IMR-90 (cell line): ENCODE measurements at regions not wholly inside any gene's neighbourhood (a gene's known extent, or its start where the extent isn't known, plus 50 kb on each side); places are given as distances from the start of the nearest gene placed in this dataset.

Source experiments
- ATAC-seq: fragments of 200-7000 bp; cut with Tn5 transposase; 2 replicates; pipeline ENCODE4 v1.9.1; 2020; ENCODE audit warnings: low read depth, mild to moderate bottlenecking, moderate library complexity
- BruUV-seq: library from RNA; stranded (reverse); fragments of 400-500 nt; replicated peaks from 2 replicates; lab custom pipeline; 2021; lab: Mats Ljungman, UMichigan
- CTCF ChIA-PET: fragments of 300-600 bp; formaldehyde crosslinking; extraction: SDS; loops from one replicate; lab custom pipeline; 2021; ENCODE audit warnings: antibody characterized with exemption; lab: Yijun Ruan, JAX
- POLR2A ChIA-PET: fragments of 300-600 bp; sonication (Branson Sonifier 250); formaldehyde crosslinking; loops from one replicate; lab custom pipeline; 2022; ENCODE audit warnings: antibody characterized with exemption; ENCODE audit not compliant: unreplicated experiment; lab: Charles Lee
- DNase-seq: peaks from one replicate; pipeline ENCODE4 v3.0.0; 2013
- H2AFZ ChIP-seq: replicated peaks from 2 replicates; pipeline ENCODE3; 2013; ENCODE audit warnings: low read length, mild to moderate bottlenecking; ENCODE audit not compliant: poor library complexity
- H2AK5ac ChIP-seq: 2 replicates; pipeline ENCODE4 v1.6.1; 2013; ENCODE audit warnings: low read depth, low read length, inconsistent platforms
- H2AK9ac ChIP-seq: replicated peaks from 2 replicates; pipeline ENCODE3; 2013; ENCODE audit warnings: mild to moderate bottlenecking, low read depth, low read length, moderate library complexity; ENCODE audit not compliant: poor library complexity
- H2BK120ac ChIP-seq: 2 replicates; pipeline ENCODE4 v1.6.1; 2013; ENCODE audit warnings: low read depth, low read length, inconsistent platforms
- H2BK15ac ChIP-seq: 3 replicates; pipeline ENCODE4 v1.6.1; 2013; ENCODE audit warnings: low read depth, low read length, inconsistent platforms
- H2BK20ac ChIP-seq: 2 replicates; pipeline ENCODE4 v1.6.1; 2013; ENCODE audit warnings: low read depth, mild to moderate bottlenecking, inconsistent platforms, low read length, moderate library complexity
- H2BK5ac ChIP-seq: 2 replicates; pipeline ENCODE4 v1.6.1; 2013; ENCODE audit warnings: mild to moderate bottlenecking, low read depth, low read length, inconsistent platforms; ENCODE audit not compliant: poor library complexity, severe bottlenecking
- H3K14ac ChIP-seq: replicated peaks from 2 replicates; pipeline ENCODE4 v1.6.1; 2013; ENCODE audit warnings: low read depth, low read length, inconsistent platforms
- H3K18ac ChIP-seq: 2 replicates; pipeline ENCODE4 v1.6.1; 2013; ENCODE audit warnings: low read depth, low read length, control low read depth
- H3K23ac ChIP-seq: 2 replicates; pipeline ENCODE4 v1.6.1; 2013; ENCODE audit warnings: low read depth, low read length, inconsistent platforms
- H3K27ac ChIP-seq: 2 replicates; pipeline ENCODE4 v1.5.1; 2013; ENCODE audit warnings: mild to moderate bottlenecking, control low read depth, low read length; ENCODE audit not compliant: insufficient read depth
- H3K27me3 ChIP-seq: 2 replicates; pipeline ENCODE4 v1.6.1; 2013; ENCODE audit warnings: low read length; ENCODE audit not compliant: control insufficient read depth, insufficient read depth
- H3K36me3 ChIP-seq: 2 replicates; pipeline ENCODE4 v1.6.1; 2013; ENCODE audit warnings: low read length, mixed read lengths; ENCODE audit not compliant: control insufficient read depth, insufficient read depth
- H3K4ac ChIP-seq: 2 replicates; pipeline ENCODE4 v1.6.1; 2013; ENCODE audit warnings: low read depth, low read length, inconsistent platforms
- H3K4me1 ChIP-seq: 2 replicates; pipeline ENCODE4 v1.6.1; 2013; ENCODE audit warnings: low read length, mixed read lengths; ENCODE audit not compliant: control insufficient read depth, insufficient read depth
- H3K4me2 ChIP-seq: 2 replicates; pipeline ENCODE4 v1.6.1; 2013; ENCODE audit warnings: low read depth, mild to moderate bottlenecking, control low read depth, low read length, moderate library complexity
- H3K4me3 ChIP-seq: 2 replicates; pipeline ENCODE4 v1.5.1; 2013; ENCODE audit warnings: low read depth, mild to moderate bottlenecking, control low read depth, low read length, moderate library complexity; ENCODE audit not compliant: insufficient read depth
- H3K56ac ChIP-seq: 2 replicates; pipeline ENCODE4 v1.6.1; 2013; ENCODE audit warnings: low read length, inconsistent platforms; ENCODE audit not compliant: insufficient read depth; ENCODE audit errors: extremely low read depth
- H3K79me1 ChIP-seq, 2 experiments: 2 replicates each; pipeline ENCODE4 v1.6.1; 2013; ENCODE audit warnings: low read length in 2 of 2, inconsistent platforms in 1 of 2, low read depth in 1 of 2
- H3K9ac ChIP-seq: 2 replicates; pipeline ENCODE4 v1.6.1; 2013; ENCODE audit warnings: low read depth, low read length, control low read depth
- H3K9me1 ChIP-seq: 2 replicates; pipeline ENCODE4 v1.6.1; 2013; ENCODE audit warnings: low read length, inconsistent platforms; ENCODE audit not compliant: insufficient read depth
- H3K9me3 ChIP-seq: 2 replicates; pipeline ENCODE4 v1.6.1; 2013; ENCODE audit warnings: low read length; ENCODE audit not compliant: control insufficient read depth, insufficient read depth
- H4K20me1 ChIP-seq: 2 replicates; pipeline ENCODE4 v1.6.1; 2013; ENCODE audit warnings: low read length, inconsistent platforms; ENCODE audit not compliant: insufficient read depth
- H4K5ac ChIP-seq: 2 replicates; pipeline ENCODE4 v1.6.1; 2013; ENCODE audit warnings: mild to moderate bottlenecking, low read depth, low read length, control low read depth
- H4K8ac ChIP-seq, 2 experiments: 2 replicates each; pipeline ENCODE4 v1.6.1; 2013; ENCODE audit warnings: low read depth in 2 of 2, low read length in 2 of 2, control low read depth in 1 of 2, inconsistent platforms in 1 of 2
- H4K91ac ChIP-seq: 2 replicates; pipeline ENCODE4 v1.6.1; 2013; ENCODE audit warnings: low read depth, low read length, inconsistent platforms; ENCODE audit not compliant: insufficient read depth
- BHLHE40 ChIP-seq: fragments of 150-350 bp; IDR thresholded peaks from 2 replicates; pipeline ENCODE4 v1.6.1; 2016; ENCODE audit warnings: mild to moderate bottlenecking, low read depth, low read length
- CEBPB ChIP-seq: IDR thresholded peaks from 2 replicates; pipeline ENCODE4 v1.6.1; 2012; ENCODE audit warnings: low read depth, low read length, improper control_type of control experiment
- CHD1 ChIP-seq: IDR thresholded peaks from 2 replicates; pipeline ENCODE4 v1.6.1; 2012; ENCODE audit warnings: low read depth, low read length, improper control_type of control experiment
- CTCF ChIP-seq: conservative IDR thresholded peaks from 2 replicates; pipeline ENCODE4 v1.5.1; 2012; ENCODE audit warnings: mild to moderate bottlenecking, low read depth, low read length, improper control_type of control experiment
- ELK1 ChIP-seq: fragments of 150-350 bp; IDR thresholded peaks from 2 replicates; pipeline ENCODE4 v1.6.1; 2016; ENCODE audit warnings: low read depth, mild to moderate bottlenecking, low read length, moderate library complexity, borderline replicate concordance
- FOS ChIP-seq: fragments of 150-350 bp; IDR thresholded peaks from 2 replicates; pipeline ENCODE4 v1.6.1; 2016; ENCODE audit warnings: low read depth, low read length
- MAZ ChIP-seq: IDR thresholded peaks from 2 replicates; pipeline ENCODE4 v1.6.1; 2012; ENCODE audit warnings: low read depth, mild to moderate bottlenecking, low read length, improper control_type of control experiment, moderate library complexity, borderline replicate concordance
- MXI1 ChIP-seq: IDR thresholded peaks from 2 replicates; pipeline ENCODE4 v1.6.1; 2012; ENCODE audit warnings: low read depth, mild to moderate bottlenecking, low read length, moderate library complexity, borderline replicate concordance
- POLR2A ChIP-seq: IDR thresholded peaks from 2 replicates; pipeline ENCODE4 v1.6.1; 2012; ENCODE audit warnings: mild to moderate bottlenecking, low read depth, low read length
- RAD21 ChIP-seq: IDR thresholded peaks from 2 replicates; pipeline ENCODE4 v1.6.1; 2012; ENCODE audit warnings: low read length, improper control_type of control experiment
- RCOR1 ChIP-seq: IDR thresholded peaks from 2 replicates; pipeline ENCODE4 v1.6.1; 2012; ENCODE audit warnings: mild to moderate bottlenecking, low read length, improper control_type of control experiment; ENCODE audit not compliant: insufficient replicate concordance
- RFX5 ChIP-seq: IDR thresholded peaks from 2 replicates; pipeline ENCODE4 v1.8.0; 2012; ENCODE audit warnings: low read depth, mild to moderate bottlenecking, low read length, moderate library complexity
- SMC3 ChIP-seq: fragments of 150-350 bp; IDR thresholded peaks from 2 replicates; pipeline ENCODE4 v1.6.1; 2016; ENCODE audit warnings: low read depth, mild to moderate bottlenecking, antibody characterized with exemption, low read length, moderate library complexity
- USF2 ChIP-seq: fragments of 150-350 bp; IDR thresholded peaks from 2 replicates; pipeline ENCODE4 v1.6.1; 2017; ENCODE audit warnings: mild to moderate bottlenecking, antibody characterized with exemption, low read length, low read depth
- WGBS, 2 experiments: methylation state at CpG; one replicate each; pipeline versions ENCODE4 v1.1.5 to v1.1.7; 2013; ENCODE audit warnings: missing lambda C conversion rate in 2 of 2; ENCODE audit not compliant: insufficient read length in 1 of 2; ENCODE audit errors: extremely low coverage in 2 of 2; 5-methylcytosine and 5-hydroxymethylcytosine counted together
- dilution Hi-C: fragments of 300-500 bp; cut with HindIII; formaldehyde crosslinking; loops from one replicate; pipeline ENCODE4 v1.14.3; 2018; ENCODE audit warnings: low sequenced_read_pairs; ENCODE audit not compliant: unreplicated experiment
- in situ Hi-C: fragments of 300-500 bp; cut with MboI; formaldehyde crosslinking; loops from 3 replicates; pipeline ENCODE4 v1.14.3; 2019; ENCODE audit warnings: low sequenced_read_pairs, inconsistent platforms, mixed read lengths
- intact Hi-C: fragments of 100-400 bp; cut with micrococcal nuclease; formaldehyde crosslinking; loops from 2 replicates; pipeline ENCODE4 v1.10.0; 2022

- H2BK120ac ChIP-seq = no peak overlapping the region
- no TSS peak for BruUV-seq
- intact Hi-C loops = no loop called here
- H3K14ac ChIP-seq = no peak overlapping the region
- no peak overlapping the region for H3K4ac ChIP-seq
- no peak for ATAC-seq
- H4K20me1 ChIP-seq = no peaks in the 10 kb centered on the region
- H2AFZ ChIP-seq = no peak overlapping the region
- no peak overlapping the region for H3K18ac ChIP-seq
- H3K4me1 ChIP-seq = no peaks in the 10 kb centered on the region
- no peak overlapping the region for H3K9ac ChIP-seq
- no peak overlapping the region for H2BK5ac ChIP-seq
- H3K36me3 ChIP-seq = no peaks in the 10 kb centered on the region
- no peak overlapping the region for H2BK20ac ChIP-seq
- H3K27me3 ChIP-seq = peaks cover 2% of the 10 kb centered on the region; the same call in 1 of the 2 replicates
- no peak overlapping the region for H4K91ac ChIP-seq
- H3K4me2 ChIP-seq = 0 out of 2 replicates have a peak overlapping the region, but pooled peaks have one; percentile 27
- ChIA-PET POLR2A (no interaction called here), CTCF (no interaction called here)
- H2AK9ac ChIP-seq = no peak overlapping the region
- no peak overlapping the region for H4K5ac ChIP-seq
- WGBS, 2 experiments = no CpG with 5 or more reads among the region's 1 CpG
- H3K56ac ChIP-seq = no peak overlapping the region
- H4K8ac ChIP-seq = no peak overlapping the region
- H2BK15ac ChIP-seq = no peak overlapping the region
- H3K9me1 ChIP-seq = no peaks in the 10 kb centered on the region
- H3K4me3 ChIP-seq = no peak overlapping the region
- in situ Hi-C loops = no loop called here
- DNase-seq = no peak
- no peaks in the 10 kb centered on the region for H3K9me3 ChIP-seq
- no peak overlapping the region for H3K23ac ChIP-seq
- dilution Hi-C loops = no loop called here
- TF ChIP-seq SMC3 (no peak), MAZ (no peak), CHD1 (no peak), BHLHE40 (no peak), ELK1 (no peak), POLR2A (no peak), MXI1 (no peak), RAD21 (no peak), RCOR1 (no peak), CEBPB (no peak), FOS (no peak), RFX5 (no peak), USF2 (no peak), CTCF (no peak)
- H2AK5ac ChIP-seq = no peak overlapping the region
- no peaks in the 10 kb centered on the region for H3K79me1 ChIP-seq
- H3K27ac ChIP-seq = no peak overlapping the region
These were observed 137.3 kb upstream of the RPL34 start for GRCh38 chr4:108483079-108483478.
